Breast epithelium (tissue), 4 donors: ENCODE measurements at regions not wholly inside any gene's neighbourhood (a gene's known extent, or its start where the extent isn't known, plus 50 kb on each side); places are given as distances from the start of the nearest gene placed in this dataset.

Experiments used
- DNase-seq, 2 donors: peaks; one replicate each; pipeline ENCODE4 v3.0.0-alpha.2; 2019; ENCODE audit warnings: low spot score in 2 of 2
- H3K27ac ChIP-seq, 2 donors: fragments of 200-600 bp; sonication (generic) in 1 of 2; one replicate each; pipeline ENCODE4 v1.5.1; 2016 to 2019; ENCODE audit warnings: mild to moderate bottlenecking in 1 of 2
- H3K27me3 ChIP-seq, 2 donors: fragments of 200-600 bp; sonication (generic) in 1 of 2; one replicate each; pipeline versions ENCODE4 v1.5.1 to v1.6.0; 2017 to 2019; ENCODE audit warnings: control low read depth in 1 of 2, mild to moderate bottlenecking in 1 of 2
- H3K36me3 ChIP-seq: fragments of 200-600 bp; one replicate; pipeline ENCODE4 v1.5.1; 2019
- H3K4me1 ChIP-seq, 2 donors: fragments of 200-600 bp; sonication (generic); one replicate each; pipeline ENCODE4 v1.5.1; 2016 to 2019; ENCODE audit warnings: control low read depth in 1 of 2
- H3K4me3 ChIP-seq, 3 donors: fragments of 200-600 bp; sonication (generic); 1 replicate in 2 of 3; 2 replicates in 1 of 3; pipeline ENCODE4 v1.5.1; 2016 to 2019; ENCODE audit warnings: mild to moderate bottlenecking in 3 of 3, moderate library complexity in 2 of 3
- H3K9me3 ChIP-seq, 2 donors: fragments of 200-600 bp; sonication (generic) in 1 of 2; one replicate each; pipeline ENCODE4 v1.5.1; 2016 to 2019; ENCODE audit warnings: control low read depth in 1 of 2
- POLR2A ChIP-seq: fragments of 450-650 bp; IDR thresholded peaks from one replicate; pipeline ENCODE4 v1.6.1; 2016; ENCODE audit warnings: antibody characterized with exemption, mild to moderate bottlenecking, moderate library complexity
- POLR2AphosphoS5 ChIP-seq, 3 donors: sonication (generic); formaldehyde crosslinking; IDR thresholded peaks; one replicate each; pipeline ENCODE4 v1.6.1; 2017; ENCODE audit warnings: antibody characterized with exemption in 3 of 3
- intact Hi-C: fragments of 100-400 bp; cut with DNase I; formaldehyde crosslinking; loops from one replicate; pipeline ENCODE4 v1.15.1; 2023; ENCODE audit warnings: low total_unique reads
- TF ChIP-seq, protein P1 (sequence below), 3 donors: fragments of 450-650 bp; IDR thresholded peaks; one replicate each; pipeline ENCODE4 v1.5.1; 2016 to 2017; ENCODE audit warnings: antibody characterized with exemption in 3 of 3, mild to moderate bottlenecking in 3 of 3, moderate library complexity in 3 of 3

DNA sequence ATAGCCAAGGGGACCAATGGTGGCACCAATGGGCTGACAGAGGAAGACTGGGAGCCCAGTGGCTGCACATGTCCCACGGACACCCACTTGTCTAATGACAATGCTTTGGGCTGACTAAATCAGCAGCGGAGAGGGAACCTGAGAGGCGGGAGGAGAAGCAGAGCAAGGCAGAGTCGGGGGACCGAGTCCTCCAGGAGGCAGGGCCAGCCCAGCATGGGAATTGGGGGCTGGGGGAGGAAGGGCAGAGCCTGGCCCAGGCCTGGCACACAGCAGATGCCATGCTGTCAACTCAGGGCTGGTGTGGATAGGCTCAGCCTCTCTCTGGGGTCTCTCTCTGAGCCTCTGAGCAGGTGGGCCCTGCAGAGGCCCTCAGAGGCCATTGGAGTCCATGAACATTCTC is 78.4 kb upstream of the KLF13 start:
- no peaks in the 10 kb centered on the region for H3K27me3 ChIP-seq
- intact Hi-C loops, result no loop called here
- no peak for DNase-seq

DNA sequence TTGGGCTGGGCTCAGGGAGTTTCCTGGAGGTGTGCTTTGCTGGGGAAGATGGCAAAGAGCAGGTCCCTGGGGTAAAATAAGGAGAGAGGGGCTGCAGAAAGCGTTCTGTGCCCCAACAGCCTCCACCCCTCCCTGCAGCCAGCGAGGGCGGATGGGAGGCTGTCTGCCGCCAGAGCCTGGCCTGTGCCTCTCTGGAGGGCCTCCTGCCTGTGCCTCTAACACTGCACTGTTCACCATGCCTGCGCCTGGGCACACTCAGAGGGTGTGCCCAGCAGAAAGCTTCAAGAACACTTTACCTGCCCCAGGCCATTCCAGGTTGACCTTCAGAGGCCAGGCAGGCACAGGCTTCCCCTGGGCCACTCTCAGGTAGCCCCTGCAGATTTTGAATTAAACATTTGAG is 77.7 kb upstream of the KLF13 start:
- Histone ChIP-seq H3K4me3 (no peak overlapping the region), H3K36me3 (no peaks in the 10 kb centered on the region), H3K27ac (no peak overlapping the region), H3K4me1 (no peaks in the 10 kb centered on the region), H3K27me3 (no peaks in the 10 kb centered on the region), H3K9me3 (no peaks in the 10 kb centered on the region)
- TF ChIP-seq POLR2AphosphoS5 (IDR thresholded peaks at IDR 0.05), result no peak
- no peak for TF ChIP-seq POLR2A
- TF ChIP-seq, protein P1, sequence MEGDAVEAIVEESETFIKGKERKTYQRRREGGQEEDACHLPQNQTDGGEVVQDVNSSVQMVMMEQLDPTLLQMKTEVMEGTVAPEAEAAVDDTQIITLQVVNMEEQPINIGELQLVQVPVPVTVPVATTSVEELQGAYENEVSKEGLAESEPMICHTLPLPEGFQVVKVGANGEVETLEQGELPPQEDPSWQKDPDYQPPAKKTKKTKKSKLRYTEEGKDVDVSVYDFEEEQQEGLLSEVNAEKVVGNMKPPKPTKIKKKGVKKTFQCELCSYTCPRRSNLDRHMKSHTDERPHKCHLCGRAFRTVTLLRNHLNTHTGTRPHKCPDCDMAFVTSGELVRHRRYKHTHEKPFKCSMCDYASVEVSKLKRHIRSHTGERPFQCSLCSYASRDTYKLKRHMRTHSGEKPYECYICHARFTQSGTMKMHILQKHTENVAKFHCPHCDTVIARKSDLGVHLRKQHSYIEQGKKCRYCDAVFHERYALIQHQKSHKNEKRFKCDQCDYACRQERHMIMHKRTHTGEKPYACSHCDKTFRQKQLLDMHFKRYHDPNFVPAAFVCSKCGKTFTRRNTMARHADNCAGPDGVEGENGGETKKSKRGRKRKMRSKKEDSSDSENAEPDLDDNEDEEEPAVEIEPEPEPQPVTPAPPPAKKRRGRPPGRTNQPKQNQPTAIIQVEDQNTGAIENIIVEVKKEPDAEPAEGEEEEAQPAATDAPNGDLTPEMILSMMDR (IDR thresholded peaks at IDR 0.05), result no peak
- DNase-seq, result no peak
- intact Hi-C loops, result no loop called here

More for the DNA sequence above, 78.4 kb upstream of the KLF13 start:
- Histone ChIP-seq H3K9me3 (no peaks in the 10 kb centered on the region), H3K4me1 (no peaks in the 10 kb centered on the region), H3K4me3 (no peak overlapping the region), H3K36me3 (no peaks in the 10 kb centered on the region), H3K27ac (no peak overlapping the region)
- TF ChIP-seq, protein P1 (IDR thresholded peaks at IDR 0.05), result no peak
- TF ChIP-seq POLR2AphosphoS5 (IDR thresholded peaks at IDR 0.05) (no peak), POLR2A (no peak)

DNA sequence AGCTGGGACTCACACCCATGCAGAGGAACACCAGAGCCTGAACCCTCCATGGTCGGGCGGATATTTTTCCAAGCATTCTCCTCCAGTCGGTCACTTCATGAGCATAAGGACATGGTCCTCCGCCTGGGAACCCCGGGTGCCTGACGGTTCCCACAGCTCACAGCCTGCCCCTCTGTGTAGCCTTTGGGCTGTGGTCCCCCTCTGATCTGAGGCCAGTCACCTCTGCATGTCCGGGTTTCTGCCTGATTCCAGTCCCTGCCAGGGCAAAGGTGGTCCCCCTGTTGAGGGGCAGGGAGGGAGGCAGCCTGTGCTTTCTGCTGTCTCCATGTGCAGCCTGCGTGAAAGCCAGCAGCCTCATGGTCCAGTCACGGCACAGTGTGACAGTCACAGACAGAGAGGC is 76.6 kb upstream of the KLF13 start:
- Histone ChIP-seq H3K27me3 (no peaks in the 10 kb centered on the region), H3K36me3 (no peaks in the 10 kb centered on the region), H3K27ac (no peak overlapping the region), H3K9me3 (no peaks in the 10 kb centered on the region), H3K4me3 (no peak overlapping the region), H3K4me1 (no peaks in the 10 kb centered on the region)
- intact Hi-C loops, result no loop called here
- no peak for TF ChIP-seq POLR2A
- TF ChIP-seq, protein P1 (IDR thresholded peaks at IDR 0.05), result no peak
- TF ChIP-seq POLR2AphosphoS5 (IDR thresholded peaks at IDR 0.05), result no peak
- no peak for DNase-seq

DNA sequence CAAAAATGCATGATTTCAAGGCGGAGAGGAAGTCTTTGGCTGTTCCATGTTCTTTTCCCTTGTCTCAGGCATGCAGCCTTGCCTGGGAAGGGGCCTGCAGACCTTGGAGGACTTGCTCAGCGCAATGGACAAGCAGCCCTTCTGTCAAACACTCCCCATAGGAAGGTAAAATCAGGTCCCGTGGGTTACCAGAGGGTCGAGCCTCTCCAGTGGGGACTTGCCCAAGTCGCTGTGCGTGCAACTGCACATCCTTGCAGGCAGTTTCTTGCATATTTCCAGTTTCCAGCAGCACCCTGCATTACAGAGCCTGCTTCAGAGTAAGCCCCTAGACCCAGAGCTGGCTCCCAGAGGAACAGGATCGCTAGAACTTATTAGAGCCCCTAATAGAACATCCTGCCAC is 75.5 kb upstream of the KLF13 start:
- Histone ChIP-seq H3K27me3 (no peaks in the 10 kb centered on the region), H3K27ac (no peak overlapping the region), H3K4me1 (no peaks in the 10 kb centered on the region), H3K4me3 (no peak overlapping the region), H3K36me3 (no peaks in the 10 kb centered on the region), H3K9me3 (no peaks in the 10 kb centered on the region)
- no peak for DNase-seq
- TF ChIP-seq POLR2AphosphoS5 (IDR thresholded peaks at IDR 0.05) (no peak), POLR2A (no peak)
- TF ChIP-seq, protein P1 (IDR thresholded peaks at IDR 0.05), result no peak
- intact Hi-C loops, result no loop called here

DNA sequence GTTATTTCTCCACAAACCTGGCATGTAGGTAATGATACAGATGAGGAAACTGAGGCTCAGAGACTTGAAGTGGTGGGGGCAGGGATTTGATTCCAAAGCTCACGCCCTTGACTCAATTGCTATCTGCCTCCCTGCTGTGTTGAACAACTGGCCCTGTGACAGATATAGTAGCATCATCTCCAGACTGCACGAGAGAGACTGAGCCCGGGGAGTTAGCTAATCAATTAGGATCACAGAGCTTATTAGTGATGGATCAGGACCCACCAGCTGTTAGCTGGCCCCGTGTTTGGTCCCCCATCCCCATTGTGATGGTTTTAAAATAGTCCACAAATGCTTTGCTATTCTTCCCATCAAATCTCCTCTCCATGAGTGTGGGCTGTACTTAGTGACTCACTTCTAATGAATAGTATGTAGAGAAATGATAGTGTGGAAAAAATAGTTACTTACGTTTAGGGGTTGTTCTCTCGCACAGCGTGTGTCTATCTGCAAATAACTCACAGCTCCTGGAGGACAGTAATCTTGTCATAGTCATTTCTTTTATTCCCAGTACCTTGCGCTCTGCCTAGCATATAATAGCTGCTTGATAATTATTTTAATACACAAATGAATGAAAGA is 74.4 kb upstream of the KLF13 start:
- Histone ChIP-seq H3K36me3 (no peaks in the 10 kb centered on the region), H3K27me3 (no peaks in the 10 kb centered on the region), H3K4me1 (no peaks in the 10 kb centered on the region), H3K27ac (no peak overlapping the region), H3K4me3 (no peak overlapping the region), H3K9me3 (no peaks in the 10 kb centered on the region)
- no peak for TF ChIP-seq POLR2A
- TF ChIP-seq, protein P1 (IDR thresholded peaks at IDR 0.05), result no peak
- no peak for TF ChIP-seq POLR2AphosphoS5 (IDR thresholded peaks at IDR 0.05)
- DNase-seq, result no peak
- intact Hi-C loops, result no loop called here
